ENCODE measurements at regions not wholly inside any gene's neighbourhood (a gene's known extent, or its start where the extent isn't known, plus 50 kb on each side); places are given as distances from the start of the nearest gene placed in this dataset.

DNA sequence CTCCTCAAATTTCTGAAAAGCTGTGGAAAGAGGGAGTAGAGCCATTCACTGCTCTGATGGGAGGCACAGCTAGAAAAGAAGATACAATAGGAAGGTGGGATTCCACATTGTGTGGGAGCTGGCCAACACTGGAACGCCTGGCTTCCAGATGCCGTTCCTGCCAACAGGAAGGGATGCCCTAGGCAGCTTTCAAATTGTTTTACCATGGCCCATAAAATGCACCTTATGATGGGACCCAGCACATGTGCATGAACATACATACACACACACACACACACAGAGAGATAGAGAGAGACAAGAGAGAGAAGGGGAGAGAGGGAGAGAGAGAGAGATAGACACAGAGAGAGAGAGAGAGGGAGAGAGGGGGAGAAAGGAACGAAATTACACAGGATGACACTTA, 86.1 kb upstream of the BZW1 start:
- no peak overlapping the region for H3K27ac Mint-ChIP-seq
- H3K4me1 Mint-ChIP-seq, result peaks cover 16% of the 10 kb centered on the region
- H3K4me3 Mint-ChIP-seq, result no peak overlapping the region
- DNase-seq (no peak), ATAC-seq (no peak)
- no peaks in the 10 kb centered on the region for H3K9me3 Mint-ChIP-seq (ENCODE audit: low read depth)
- CTCF ChIA-PET, result interaction anchor here (2.5 kb wide), 1 partner anchor 10 kb away, joined by 7 read pairs; no protein-coding TSS in a partner anchor
- H3K27me3 Mint-ChIP-seq, result peaks cover 25% of the 10 kb centered on the region
- H3K36me3 Mint-ChIP-seq, result peaks cover 3% of the 10 kb centered on the region

DNA sequence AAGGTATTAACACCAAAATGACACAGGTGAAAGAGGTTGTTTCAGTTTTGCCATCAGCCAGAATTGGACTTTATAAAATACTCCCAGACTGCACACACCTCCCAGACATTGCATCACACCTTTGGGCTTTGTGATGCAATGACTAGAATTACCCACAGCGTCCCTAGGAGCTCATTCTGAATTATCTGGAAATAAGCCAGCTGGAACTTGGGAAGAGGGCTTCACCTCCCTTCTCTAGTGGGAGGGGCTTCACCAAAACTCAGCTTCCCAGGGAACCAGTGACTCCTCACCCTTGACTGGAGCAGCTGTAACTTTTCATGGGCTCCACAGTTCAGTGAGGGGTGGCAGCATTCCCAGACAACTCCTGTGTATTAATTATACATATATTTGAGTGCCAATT, 83.1 kb upstream of the BZW1 start:
- DNase-seq (no peak), ATAC-seq (no peak)
- no peak overlapping the region for H3K27ac Mint-ChIP-seq
- no peaks in the 10 kb centered on the region for H3K36me3 Mint-ChIP-seq
- no peaks in the 10 kb centered on the region for H3K9me3 Mint-ChIP-seq (ENCODE audit: low read depth)
- H3K4me1 Mint-ChIP-seq, result peaks cover 16% of the 10 kb centered on the region
- H3K27me3 Mint-ChIP-seq, result peaks cover 24% of the 10 kb centered on the region
- CTCF ChIA-PET, result no interaction called here
- H3K4me3 Mint-ChIP-seq, result no peak overlapping the region

DNA sequence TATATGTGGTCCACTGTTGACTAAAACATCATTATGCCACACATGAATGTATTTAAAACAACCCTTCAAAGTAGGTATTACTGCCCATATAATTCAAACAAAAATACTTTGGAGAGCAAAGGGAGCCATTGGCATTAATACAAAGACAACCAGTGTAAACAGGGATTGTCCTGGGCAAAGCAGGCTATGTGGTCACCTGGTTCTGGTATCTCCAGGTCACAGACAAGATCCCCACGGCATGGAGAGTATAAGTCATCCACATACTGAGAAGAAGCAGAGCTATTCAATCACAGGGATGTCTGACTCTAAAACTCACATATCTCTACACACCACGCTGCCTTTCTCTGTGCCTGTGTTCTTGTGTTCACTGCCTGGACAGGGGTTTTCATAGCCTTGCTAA, 81.4 kb upstream of the BZW1 start:
- Mint-ChIP-seq H3K9me3 (ENCODE audit: low read depth) (no peaks in the 10 kb centered on the region), H3K4me3 (no peak overlapping the region), H3K4me1 (peaks cover 19% of the 10 kb centered on the region), H3K27me3 (peaks cover 16% of the 10 kb centered on the region), H3K36me3 (no peaks in the 10 kb centered on the region), H3K27ac (no peak overlapping the region)
- DNase-seq (no peak), ATAC-seq (no peak)
- CTCF ChIA-PET, result no interaction called here

- H3K27ac Mint-ChIP-seq, result no peak overlapping the region
- peaks cover 16% of the 10 kb centered on the region for H3K27me3 Mint-ChIP-seq
- H3K4me1 Mint-ChIP-seq, result peaks cover 17% of the 10 kb centered on the region
- no peaks in the 10 kb centered on the region for H3K9me3 Mint-ChIP-seq (ENCODE audit: low read depth)
- DNase-seq (no peak), ATAC-seq (no peak)
- H3K36me3 Mint-ChIP-seq, result no peaks in the 10 kb centered on the region
- CTCF ChIA-PET, result no interaction called here
- H3K4me3 Mint-ChIP-seq, result no peak overlapping the region
Measured at GRCh38 chr2:200730960-200731359, 80.8 kb upstream of the BZW1 start.

GRCh38 chr2:200732866-200733265, 78.8 kb upstream of the BZW1 start:
- Mint-ChIP-seq H3K4me1 (peaks cover 10% of the 10 kb centered on the region), H3K4me3 (no peak overlapping the region), H3K36me3 (no peaks in the 10 kb centered on the region), H3K27me3 (peaks cover 13% of the 10 kb centered on the region), H3K27ac (no peak overlapping the region), H3K9me3 (ENCODE audit: low read depth) (no peaks in the 10 kb centered on the region)
- ATAC-seq, result no peak
- CTCF ChIA-PET, result interaction anchor here (1.1 to 1.5 kb wide), 2 partner anchors 13 to 19 kb away, joined by 3 to 4 read pairs; no protein-coding TSS in a partner anchor
- DNase-seq, result no peak

DNA sequence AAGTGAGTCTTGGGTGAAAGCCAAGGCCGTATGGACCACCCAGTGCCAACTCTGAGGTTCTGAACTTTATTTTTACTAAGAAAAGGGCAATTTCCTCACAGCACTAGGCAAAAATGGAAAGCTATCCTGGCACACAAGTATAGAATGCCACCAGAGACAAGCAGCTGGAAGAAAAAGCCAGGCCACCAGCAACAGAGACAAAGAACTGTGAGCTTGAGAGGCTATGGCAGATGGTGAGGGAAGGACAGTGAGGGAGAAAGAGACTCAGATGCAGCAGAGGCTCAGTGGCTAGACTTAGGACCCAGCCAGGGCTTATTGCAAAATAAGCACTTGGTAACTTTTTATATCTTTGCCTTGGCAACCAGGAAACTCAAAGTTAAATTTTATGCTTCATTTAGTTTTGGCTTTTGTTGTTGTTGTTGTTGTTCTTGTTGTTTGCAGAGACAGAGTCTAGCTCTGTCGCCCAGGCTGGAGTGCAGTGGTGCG, 78.0 kb upstream of the BZW1 start:
- CTCF ChIA-PET, result interaction anchor here (1.1 to 1.5 kb wide), 2 partner anchors 14 to 20 kb away, joined by 3 to 4 read pairs; no protein-coding TSS in a partner anchor

GRCh38 chr2:200735061-200735460, 76.6 kb upstream of the BZW1 start:
- no peaks in the 10 kb centered on the region for H3K36me3 Mint-ChIP-seq
- H3K4me1 Mint-ChIP-seq, result peaks cover 10% of the 10 kb centered on the region
- no peaks in the 10 kb centered on the region for H3K9me3 Mint-ChIP-seq (ENCODE audit: low read depth)
- CTCF ChIA-PET, result interaction anchor here (0.6 to 2.2 kb wide), 6 partner anchors 9 to 251 kb away, joined by 3 to 28 read pairs (median 4); no protein-coding TSS in a partner anchor
- no peak for DNase-seq
- peaks cover 26% of the 10 kb centered on the region for H3K27me3 Mint-ChIP-seq
- H3K4me3 Mint-ChIP-seq, result no peak overlapping the region
- no peak overlapping the region for H3K27ac Mint-ChIP-seq
- no peak for ATAC-seq

More for the DNA sequence above, 78.0 kb upstream of the BZW1 start:
- no peaks in the 10 kb centered on the region for H3K36me3 Mint-ChIP-seq
- H3K9me3 Mint-ChIP-seq (ENCODE audit: low read depth), result no peaks in the 10 kb centered on the region
- ATAC-seq (no peak), DNase-seq (no peak)
- peaks cover 17% of the 10 kb centered on the region for H3K27me3 Mint-ChIP-seq
- no peak overlapping the region for H3K27ac Mint-ChIP-seq
- H3K4me3 Mint-ChIP-seq, result no peak overlapping the region
- peaks cover 10% of the 10 kb centered on the region for H3K4me1 Mint-ChIP-seq

- CTCF ChIA-PET, result interaction anchor here (0.6 to 2.2 kb wide), 6 partner anchors 11 to 286 kb away, joined by 3 to 28 read pairs (median 4); no protein-coding TSS in a partner anchor
- DNase-seq (no peak), ATAC-seq (no peak)
- Mint-ChIP-seq H3K36me3 (no peaks in the 10 kb centered on the region), H3K27ac (no peak overlapping the region), H3K27me3 (peaks cover 20% of the 10 kb centered on the region), H3K9me3 (ENCODE audit: low read depth) (no peaks in the 10 kb centered on the region), H3K4me3 (no peak overlapping the region), H3K4me1 (peaks cover 10% of the 10 kb centered on the region)
Measured at GRCh38 chr2:200736646-200737274, 75.0 kb upstream of the BZW1 start.

DNA sequence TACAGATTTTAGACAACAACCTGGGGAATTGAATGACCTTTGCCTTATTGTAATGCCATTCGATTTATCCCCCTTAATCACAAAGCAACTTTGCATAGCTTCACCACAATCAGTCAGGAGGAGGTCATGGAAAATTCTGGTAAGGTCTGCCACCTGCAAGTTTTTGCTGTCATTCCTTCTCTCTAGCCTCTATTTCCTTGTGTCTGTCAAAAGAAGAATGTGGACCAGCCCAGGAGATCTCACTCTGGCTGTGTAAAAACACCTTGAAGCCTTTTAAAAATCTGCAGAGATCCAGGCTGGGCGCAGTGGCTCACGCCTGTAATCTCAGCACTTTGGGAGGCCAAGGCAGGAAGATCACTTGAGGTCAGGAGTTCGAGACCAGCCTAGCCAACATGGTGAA, 74.1 kb upstream of the BZW1 start:
- peaks cover 10% of the 10 kb centered on the region for H3K4me1 Mint-ChIP-seq
- no peaks in the 10 kb centered on the region for H3K36me3 Mint-ChIP-seq
- no peak overlapping the region for H3K27ac Mint-ChIP-seq
- no peaks in the 10 kb centered on the region for H3K9me3 Mint-ChIP-seq (ENCODE audit: low read depth)
- peaks cover 17% of the 10 kb centered on the region for H3K27me3 Mint-ChIP-seq
- no peak for ATAC-seq
- CTCF ChIA-PET, result interaction anchor here (1.0 to 1.5 kb wide), 3 partner anchors 10 to 254 kb away, joined by 3 to 5 read pairs (median 3); no protein-coding TSS in a partner anchor
- no peak overlapping the region for H3K4me3 Mint-ChIP-seq
- no peak for DNase-seq

GRCh38 chr2:200738590-200738989, 73.1 kb upstream of the BZW1 start:
- no peak overlapping the region for H3K4me3 Mint-ChIP-seq
- peaks cover 10% of the 10 kb centered on the region for H3K4me1 Mint-ChIP-seq
- no peak overlapping the region for H3K27ac Mint-ChIP-seq
- no peak for ATAC-seq
- no peaks in the 10 kb centered on the region for H3K9me3 Mint-ChIP-seq (ENCODE audit: low read depth)
- CTCF ChIA-PET, result no interaction called here
- peaks cover 17% of the 10 kb centered on the region for H3K27me3 Mint-ChIP-seq
- H3K36me3 Mint-ChIP-seq, result no peaks in the 10 kb centered on the region
- no peak for DNase-seq

DNA sequence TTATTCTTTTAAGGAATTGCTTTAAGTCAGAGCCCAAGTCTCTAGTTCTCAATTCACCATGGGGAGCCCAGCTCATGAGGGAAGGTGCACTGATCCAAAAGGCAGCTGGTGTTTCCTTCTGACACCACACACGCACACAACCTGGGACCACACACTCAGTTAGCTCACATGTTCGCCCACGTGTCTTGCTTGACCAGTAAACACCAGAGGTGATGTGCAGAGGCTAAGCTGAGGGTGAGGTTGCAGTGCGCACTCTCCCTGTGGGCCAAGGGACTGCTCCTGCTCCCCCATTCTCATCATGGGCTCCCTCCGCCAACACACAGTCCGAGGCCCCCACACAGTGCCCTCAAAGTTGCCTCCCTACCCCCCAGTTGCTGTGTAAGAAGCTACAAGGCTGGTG, 70.8 kb upstream of the BZW1 start:
- no peaks in the 10 kb centered on the region for H3K36me3 Mint-ChIP-seq
- H3K4me1 Mint-ChIP-seq, result peaks cover 3% of the 10 kb centered on the region
- CTCF ChIA-PET, result no interaction called here
- DNase-seq (no peak), ATAC-seq (no peak)
- no peak overlapping the region for H3K27ac Mint-ChIP-seq
- H3K4me3 Mint-ChIP-seq, result no peak overlapping the region
- H3K27me3 Mint-ChIP-seq, result peaks cover 17% of the 10 kb centered on the region
- H3K9me3 Mint-ChIP-seq (ENCODE audit: low read depth), result no peaks in the 10 kb centered on the region

DNA sequence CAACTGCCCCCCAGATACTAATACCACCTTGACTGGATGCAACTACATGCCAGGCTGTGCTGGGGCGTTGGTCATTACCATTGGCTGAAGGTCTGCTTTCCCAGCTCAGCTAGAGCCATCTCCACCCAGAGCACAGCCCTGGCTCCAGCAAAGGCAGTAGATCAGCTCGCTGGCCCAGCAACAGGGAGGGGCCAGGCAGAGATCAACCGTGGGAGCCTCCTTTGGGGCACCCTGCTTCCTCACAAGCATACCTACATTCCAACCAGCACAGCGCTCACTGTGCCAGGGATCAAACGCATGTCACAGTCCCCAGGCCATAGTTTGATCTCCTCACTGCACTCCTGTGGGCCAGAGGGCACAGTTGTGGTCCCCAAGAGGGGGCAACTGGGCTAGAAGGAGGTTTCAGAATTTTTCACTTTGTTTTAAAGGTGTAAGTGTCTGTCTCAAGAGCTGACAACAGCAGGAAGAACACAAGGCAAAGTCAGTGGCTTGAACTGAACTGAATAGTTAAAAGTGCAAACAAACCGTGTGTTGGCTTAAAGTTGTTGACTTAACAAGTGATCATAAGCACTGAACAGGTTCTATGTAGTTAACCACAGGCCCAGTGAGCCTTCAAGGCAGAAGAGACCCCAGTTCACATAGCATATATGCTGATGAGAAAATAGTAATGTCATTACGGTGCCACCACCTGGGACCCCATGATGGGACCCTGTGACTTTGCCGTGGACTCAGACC, 70.1 kb upstream of the BZW1 start:
- H3K4me3 Mint-ChIP-seq, result no peak overlapping the region
- DNase-seq (no peak), ATAC-seq (no peak)
- no peak overlapping the region for H3K27ac Mint-ChIP-seq
- H3K9me3 Mint-ChIP-seq (ENCODE audit: low read depth), result no peaks in the 10 kb centered on the region
- CTCF ChIA-PET, result no interaction called here
- no peaks in the 10 kb centered on the region for H3K36me3 Mint-ChIP-seq
- no peaks in the 10 kb centered on the region for H3K4me1 Mint-ChIP-seq
- H3K27me3 Mint-ChIP-seq, result peaks cover 16% of the 10 kb centered on the region

- H3K4me1 Mint-ChIP-seq, result no peaks in the 10 kb centered on the region
- CTCF ChIA-PET, result no interaction called here
- ATAC-seq, result no peak
- H3K4me3 Mint-ChIP-seq, result no peak overlapping the region
- DNase-seq, result no peak
- H3K9me3 Mint-ChIP-seq (ENCODE audit: low read depth), result no peaks in the 10 kb centered on the region
- H3K36me3 Mint-ChIP-seq, result no peaks in the 10 kb centered on the region
- no peak overlapping the region for H3K27ac Mint-ChIP-seq
- H3K27me3 Mint-ChIP-seq, result peaks cover 13% of the 10 kb centered on the region
Measured at GRCh38 chr2:200742426-200742825, 69.3 kb upstream of the BZW1 start.
